Fibroblast of skin of right biceps (primary cell): ENCODE measurements at regions not wholly inside any gene's neighbourhood (a gene's known extent, or its start where the extent isn't known, plus 50 kb on each side); places are given as distances from the start of the nearest gene placed in this dataset.
"Not testable (repeated sequence)": the region's sequence is repeated elsewhere in the genome, so short reads cannot be mapped to it uniquely, and the experiment has no call there.

Experiments
- DNase-seq: peaks from one replicate; pipeline ENCODE4 v3.0.0-alpha.2; 2013

DNA sequence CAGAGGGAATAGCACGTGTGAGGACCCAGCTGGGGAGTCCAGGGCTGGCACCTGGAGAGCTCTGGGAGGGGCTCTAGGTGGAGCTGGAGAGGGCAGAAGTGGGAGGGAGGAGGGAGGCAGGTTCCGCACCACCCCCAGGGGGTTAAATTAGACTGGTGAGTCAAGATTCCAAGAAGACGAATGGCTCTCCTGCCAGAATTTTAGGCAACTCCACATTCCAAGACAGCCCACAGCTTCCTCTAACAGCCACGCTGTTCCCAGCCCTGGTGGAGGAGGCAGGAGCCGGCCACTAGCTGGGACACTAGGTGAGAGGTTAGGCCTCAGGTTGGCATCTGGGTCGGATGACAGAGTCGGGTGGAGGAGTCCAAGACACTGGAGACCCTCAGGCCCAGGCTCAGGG, 60.2 kb downstream of the TFAP2C start:
- peak; percentile 71 for DNase-seq

- peak; percentile 28 for DNase-seq
These were observed 60.9 kb downstream of the TFAP2C start for GRCh38 chr20:56689852-56690485.

GRCh38 chr20:56690531-56691175, 61.5 kb downstream of the TFAP2C start:
- DNase-seq = no peak

DNA sequence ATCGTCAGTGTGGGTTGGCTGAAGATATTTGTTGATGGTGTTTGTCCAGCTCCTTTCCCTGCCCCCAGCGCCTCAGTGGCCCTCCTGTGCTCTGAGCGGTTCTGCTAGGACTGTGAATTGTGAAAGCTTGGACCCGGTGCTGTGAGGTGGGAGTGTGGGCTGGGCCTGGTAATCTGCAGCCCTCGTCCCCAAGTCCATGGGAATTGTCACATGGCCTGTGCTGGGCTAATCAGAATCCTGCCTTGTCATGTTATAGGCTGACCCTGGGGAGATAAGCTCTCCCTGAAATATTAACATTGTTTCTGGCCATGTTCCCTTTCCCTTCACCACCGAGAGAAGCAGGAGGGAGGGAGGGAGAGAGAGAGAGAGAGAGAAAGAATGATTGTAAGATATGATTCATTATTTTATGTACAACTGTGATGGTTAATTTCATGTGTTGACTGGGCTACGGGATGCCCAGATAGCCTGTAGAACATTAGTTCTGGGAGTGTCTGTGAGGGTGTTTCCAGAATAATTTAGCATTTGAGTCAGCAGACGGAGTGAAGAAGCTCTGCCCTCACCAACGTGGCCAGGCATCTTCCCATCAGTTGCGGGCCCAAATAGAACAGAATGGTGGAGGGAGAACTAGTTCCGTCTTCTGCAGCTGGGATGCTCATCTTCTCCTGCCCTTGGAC, 62.4 kb downstream of the TFAP2C start:
- no peak for DNase-seq

- no peak for DNase-seq
These were observed 64.1 kb downstream of the TFAP2C start for GRCh38 chr20:56693217-56693616.

DNA sequence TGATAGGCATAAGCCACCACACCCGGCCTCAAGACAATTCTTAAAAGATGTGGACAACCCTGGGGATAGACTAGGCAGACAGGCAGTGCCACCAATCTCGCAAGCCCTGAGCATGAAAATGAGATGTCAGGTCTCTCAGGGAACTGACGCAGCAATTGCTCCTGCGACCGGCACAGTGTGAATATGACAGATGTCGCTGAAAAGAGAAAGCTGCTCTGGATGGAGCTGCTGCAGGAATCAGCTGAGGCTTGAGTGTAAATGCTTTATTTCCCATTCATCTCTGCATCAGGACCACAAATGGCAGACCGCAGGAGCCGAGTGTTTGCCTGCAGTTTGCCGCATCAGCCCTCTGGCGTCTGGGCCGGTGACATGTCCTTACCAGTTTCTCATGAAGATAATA, 68.4 kb downstream of the TFAP2C start:
- DNase-seq = no peak

DNA sequence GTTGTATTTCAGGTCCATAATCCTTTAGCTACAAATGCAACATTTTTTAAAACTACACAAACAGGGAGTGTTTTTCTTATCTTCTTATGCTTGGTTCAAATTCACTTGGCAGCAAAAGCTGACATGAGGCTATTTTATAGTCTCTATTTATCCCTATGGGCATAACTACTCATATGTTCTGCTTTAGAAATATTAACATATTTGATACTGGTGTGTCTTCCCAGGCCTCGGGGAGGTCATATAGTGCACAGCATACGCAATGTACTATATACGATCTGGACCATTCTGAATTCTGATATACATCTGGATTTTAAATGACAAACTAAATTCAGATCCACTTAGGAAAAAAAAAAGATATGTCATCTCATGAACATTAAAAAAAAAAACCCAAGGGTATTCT, 69.2 kb downstream of the TFAP2C start:
- DNase-seq = no peak

- no peak for DNase-seq
These were observed 69.6 kb downstream of the TFAP2C start for GRCh38 chr20:56698749-56699148.

DNA sequence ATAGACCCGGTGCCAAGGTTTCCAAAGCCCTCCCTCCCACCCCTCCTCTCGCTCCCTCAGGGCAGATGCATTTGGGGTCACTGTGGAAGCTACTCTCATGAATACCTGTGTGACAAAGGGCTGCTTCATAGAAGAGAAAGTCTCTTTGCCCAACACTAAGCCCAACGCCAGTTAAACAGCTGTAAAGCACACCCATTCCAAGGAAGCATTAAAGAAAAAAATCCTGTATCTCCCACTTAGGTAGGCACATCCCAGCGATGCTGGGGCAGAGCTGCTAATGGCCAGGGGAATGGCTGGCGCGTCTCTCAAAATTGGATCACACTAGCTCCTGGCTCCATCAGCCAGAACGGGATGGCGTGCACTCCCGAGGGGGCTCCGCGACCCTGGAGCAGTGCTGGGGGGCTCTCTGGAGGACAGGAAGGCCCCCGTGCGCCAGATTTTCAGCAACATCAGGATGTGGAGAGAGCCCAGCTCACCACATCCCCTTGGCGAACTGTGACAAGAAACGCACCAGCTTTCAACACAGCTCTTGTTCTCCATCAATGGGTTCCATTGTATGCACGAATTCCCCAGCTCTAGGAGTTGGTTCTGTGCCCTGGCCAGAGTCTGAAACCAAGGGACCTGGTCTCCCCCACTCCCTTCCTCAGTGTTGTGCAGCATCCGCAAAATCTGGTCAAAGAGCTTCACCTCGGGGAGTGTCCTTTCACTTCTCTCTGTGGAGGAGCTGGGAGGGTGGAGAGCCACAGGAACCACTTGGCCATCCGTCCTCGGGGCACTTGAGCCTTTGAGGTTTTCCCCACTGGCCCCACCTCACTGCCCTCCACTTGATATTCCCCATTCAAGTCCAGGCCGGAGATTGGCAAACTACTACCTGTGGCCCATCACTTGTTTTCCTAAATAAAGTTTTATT, 74.1 kb downstream of the TFAP2C start:
- no peak for DNase-seq

DNA sequence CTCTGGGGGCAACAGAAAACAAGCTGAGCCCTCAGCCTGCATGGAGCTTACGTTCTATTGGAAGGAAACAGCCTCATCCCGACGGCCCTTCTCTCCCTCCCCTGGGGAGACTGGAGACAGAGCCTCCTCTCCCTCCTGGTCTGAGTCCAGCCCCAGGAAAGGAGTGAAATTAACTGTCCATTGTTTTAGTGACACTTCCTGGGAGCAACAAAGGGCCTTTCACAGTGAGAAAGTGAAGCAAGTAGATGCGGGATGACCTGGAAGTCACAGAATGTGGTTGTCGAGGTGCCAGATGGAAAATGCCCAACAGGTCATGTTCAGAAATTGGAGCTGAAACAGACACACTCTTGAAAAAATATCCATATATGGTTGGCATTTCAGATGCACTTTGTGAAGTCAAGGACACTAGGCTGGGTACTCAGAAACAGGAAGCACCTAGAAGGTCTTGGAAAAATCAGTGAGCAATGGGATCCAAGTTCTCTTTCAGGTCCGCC, 77.8 kb downstream of the TFAP2C start:
- no peak for DNase-seq

GRCh38 chr20:56708991-56709390, 79.9 kb downstream of the TFAP2C start:
- no peak for DNase-seq

DNA sequence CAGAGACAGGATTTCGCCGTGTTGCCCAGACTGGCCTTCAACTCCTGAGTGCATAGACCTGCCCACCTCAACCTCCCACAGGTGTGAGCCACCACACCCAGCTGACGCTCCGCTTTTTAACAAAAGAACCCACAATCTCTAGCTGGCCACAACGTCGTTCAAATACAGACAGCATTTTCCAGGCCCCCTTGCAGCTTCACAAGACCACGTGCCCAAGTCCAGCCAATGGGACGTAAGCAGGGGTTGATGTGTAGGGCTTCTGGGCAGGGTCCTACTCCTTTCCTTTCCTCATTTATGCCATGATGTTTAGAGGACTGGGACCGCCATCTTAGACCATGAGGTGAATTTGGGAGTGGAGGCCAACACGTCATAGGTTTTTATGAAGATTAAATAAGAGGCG, 81.0 kb downstream of the TFAP2C start:
- DNase-seq = no peak

- DNase-seq = not testable (repeated sequence)
These were observed 81.5 kb downstream of the TFAP2C start for GRCh38 chr20:56710577-56710976.

DNA sequence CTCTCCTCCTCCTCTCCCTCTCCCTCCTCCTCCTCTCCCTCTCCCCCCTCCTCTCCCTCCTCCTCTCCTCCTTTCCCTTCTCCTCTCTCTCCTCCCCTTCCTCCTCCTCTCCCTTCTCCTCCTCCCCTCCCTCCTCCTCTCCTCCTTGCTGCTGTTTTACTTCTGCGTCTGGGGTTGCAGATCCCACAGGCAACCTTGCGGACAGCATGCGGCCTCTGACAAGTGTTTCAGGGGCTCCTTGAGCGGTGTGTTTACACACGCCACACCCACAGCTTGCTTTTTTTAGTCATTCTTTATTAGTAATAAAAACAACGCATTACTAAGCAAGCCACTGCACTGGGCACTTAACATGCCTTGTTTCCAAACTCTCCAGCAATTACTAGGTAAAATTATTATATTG, 81.9 kb downstream of the TFAP2C start:
- DNase-seq = peak; percentile 28

DNA sequence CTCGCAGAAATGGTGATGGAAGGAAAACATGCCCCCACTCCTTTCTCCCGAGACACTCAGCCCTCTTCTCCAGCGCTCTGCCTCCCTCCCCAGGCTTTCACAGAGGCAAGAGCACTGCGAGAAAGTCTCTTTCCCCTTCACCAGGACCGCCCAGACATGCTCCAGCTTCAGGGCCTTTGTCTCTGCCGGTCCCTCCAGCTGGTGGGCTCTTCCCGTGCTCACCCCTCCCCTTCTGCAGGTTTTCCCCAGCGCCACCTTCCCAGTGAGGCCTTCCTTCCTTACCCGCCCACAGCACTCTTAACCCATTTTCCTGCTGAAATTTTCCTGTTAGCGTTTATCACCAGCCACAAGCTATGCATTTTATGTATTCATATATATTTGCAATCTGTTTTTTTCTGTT, 86.2 kb downstream of the TFAP2C start:
- DNase-seq = no peak

DNA sequence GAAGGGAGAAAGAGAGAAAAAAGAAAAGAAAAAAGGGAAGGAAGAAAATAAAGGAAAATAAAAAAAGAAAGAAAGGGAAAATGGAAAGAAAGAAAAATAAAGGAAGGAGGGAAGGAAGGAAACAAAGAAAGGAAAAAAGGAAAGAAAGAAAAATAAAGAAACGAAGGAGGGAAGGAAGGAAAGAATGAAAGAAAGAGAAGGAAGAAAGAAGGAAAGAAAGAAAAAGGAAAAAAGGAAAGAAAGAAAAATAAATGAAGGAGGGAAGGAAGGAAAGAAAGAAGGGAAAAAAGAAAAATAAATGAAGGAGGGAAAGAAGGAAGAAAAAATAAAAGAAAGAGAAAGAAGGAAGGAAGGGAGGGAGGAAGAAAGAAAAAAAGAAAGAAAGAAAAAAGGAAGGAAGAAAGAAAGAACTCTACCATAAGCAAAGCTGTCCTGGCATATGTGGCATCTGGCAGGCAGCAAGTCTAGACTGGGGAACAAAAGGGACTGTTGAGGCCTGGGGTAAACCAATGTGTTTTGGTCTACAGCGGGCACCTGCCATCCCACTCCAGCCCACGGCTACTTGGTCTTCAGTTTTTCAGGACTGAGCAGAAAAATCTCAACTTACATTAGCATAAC, 86.9 kb downstream of the TFAP2C start:
- no peak for DNase-seq

GRCh38 chr20:56716806-56717205, 87.7 kb downstream of the TFAP2C start:
- no peak for DNase-seq

DNA sequence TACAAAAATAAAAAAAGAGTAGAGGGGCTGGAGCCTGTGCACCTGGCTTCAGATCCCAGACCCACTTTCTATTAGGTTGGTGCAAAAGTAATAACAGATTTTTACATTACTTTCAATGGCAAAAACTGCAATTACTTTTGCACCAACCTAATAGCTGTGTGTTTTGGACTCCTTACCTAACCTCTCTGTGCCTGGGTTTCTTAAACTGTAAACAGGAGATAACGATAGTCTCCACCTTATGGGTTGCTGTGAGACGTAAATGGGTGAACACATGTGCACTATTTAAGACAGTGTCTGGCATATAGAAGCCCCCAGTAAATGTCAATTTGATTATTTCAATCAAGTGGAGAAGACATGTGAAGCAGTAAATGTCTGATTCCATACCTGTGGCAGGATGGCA, 89.7 kb downstream of the TFAP2C start:
- DNase-seq = no peak

DNA sequence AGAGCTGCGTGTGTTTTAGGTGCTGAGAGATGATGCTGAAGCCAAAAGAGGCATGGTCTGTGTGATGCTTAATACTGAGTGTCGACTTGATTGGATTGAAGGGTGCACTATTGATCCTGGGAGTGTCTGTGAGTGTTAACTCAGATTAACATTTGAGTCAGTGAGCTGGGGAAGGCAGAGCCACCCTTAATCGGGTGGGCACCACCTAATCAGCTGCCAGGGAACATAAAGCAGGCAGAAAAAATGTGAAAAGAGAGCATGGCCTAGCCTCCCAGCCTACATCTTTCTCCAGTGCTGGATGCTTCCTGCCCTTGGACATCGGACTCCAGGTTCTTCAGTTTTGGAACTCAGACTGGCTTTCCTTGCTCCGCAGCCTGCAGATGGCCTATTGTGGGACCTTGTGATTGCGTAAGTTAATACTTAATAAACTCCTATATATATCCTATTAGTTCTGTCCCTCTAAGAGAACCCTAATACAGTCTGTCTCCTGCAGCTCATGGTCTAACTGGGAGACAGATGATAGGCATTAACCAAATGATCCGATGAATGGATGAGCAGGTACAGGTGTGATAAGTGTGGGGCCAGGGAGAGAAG, 91.6 kb downstream of the TFAP2C start:
- DNase-seq = no peak

GRCh38 chr20:56722042-56722441, 92.9 kb downstream of the TFAP2C start:
- DNase-seq = no peak

- DNase-seq = no peak
These were observed 94.2 kb downstream of the TFAP2C start for GRCh38 chr20:56723331-56723730.

GRCh38 chr20:56724241-56724757, 95.2 kb downstream of the TFAP2C start:
- no peak for DNase-seq
